Dendritic cell treated with granulocyte-macrophage colony-stimulating factor and Interleukin-4, amounts not matched to agents 40 ng/mL and 50 ng/mL, for 4 days (primary cell): ENCODE measurements at regions not wholly inside any gene's neighbourhood (a gene's known extent, or its start where the extent isn't known, plus 50 kb on each side); places are given as distances from the start of the nearest gene placed in this dataset.
"Not testable (repeated sequence)": the region's sequence is repeated elsewhere in the genome, so short reads cannot be mapped to it uniquely, and the experiment has no call there.

Experiments
- H3K27ac Mint-ChIP-seq: one replicate; pipeline ENCODE4 v1.8.0; 2022; ENCODE audit warnings: mild to moderate bottlenecking, mixed read lengths
- H3K27me3 Mint-ChIP-seq: one replicate; pipeline ENCODE4 v1.8.0; 2022; ENCODE audit warnings: mild to moderate bottlenecking, mixed read lengths
- H3K36me3 Mint-ChIP-seq: one replicate; pipeline ENCODE4 v1.8.0; 2022; ENCODE audit warnings: low read depth, mixed read lengths
- H3K4me1 Mint-ChIP-seq: one replicate; pipeline ENCODE4 v1.8.0; 2022; ENCODE audit warnings: low read depth, mixed read lengths
- H3K4me3 Mint-ChIP-seq: one replicate; pipeline ENCODE4 v1.8.0; 2022; ENCODE audit warnings: mild to moderate bottlenecking, moderate library complexity, mixed read lengths
- H3K9me3 Mint-ChIP-seq: one replicate; pipeline ENCODE4 v1.8.0; 2022; ENCODE audit warnings: mixed read lengths
- intact Hi-C: fragments of 100-400 bp; cut with micrococcal nuclease; formaldehyde crosslinking; loops from one replicate; pipeline ENCODE4 v1.15.0; 2022

DNA sequence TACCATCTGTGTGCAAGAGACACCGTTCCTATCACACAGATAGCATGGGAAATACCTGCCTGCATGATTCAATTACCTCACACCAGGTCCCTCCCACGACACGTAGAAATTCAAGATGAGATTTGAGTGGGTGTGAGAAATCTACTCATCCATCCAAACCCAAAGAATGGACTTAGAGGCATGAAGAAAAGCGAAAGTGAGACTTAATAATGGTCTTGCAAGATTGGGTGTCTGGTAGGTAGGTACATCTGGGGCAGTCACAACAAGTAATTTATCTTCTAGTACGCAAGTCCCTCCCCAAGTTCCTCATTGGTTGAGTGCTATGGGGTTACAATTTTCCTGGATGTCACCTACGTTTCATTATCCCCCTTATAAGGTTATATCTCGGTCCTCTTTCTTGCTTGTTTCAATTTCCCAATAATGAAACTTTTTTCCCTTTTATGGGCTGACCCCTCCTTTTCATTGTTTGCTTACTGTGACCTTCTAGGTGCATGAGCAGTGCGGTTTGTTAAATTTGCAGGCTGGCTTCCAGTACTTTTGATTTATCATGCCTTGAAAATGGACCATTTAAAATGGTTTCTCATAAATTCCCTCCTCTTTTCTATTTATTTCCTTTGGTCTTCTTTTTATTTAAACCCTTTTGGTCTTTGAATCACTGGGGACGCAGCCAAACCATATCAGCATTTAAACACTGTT is 63.1 kb upstream of the ZNF658 start:
- H3K27ac Mint-ChIP-seq, H3K4me3 Mint-ChIP-seq, H3K9me3 Mint-ChIP-seq, H3K4me1 Mint-ChIP-seq, intact Hi-C loops, H3K36me3 Mint-ChIP-seq, H3K27me3 Mint-ChIP-seq: not testable (repeated sequence)
